ENCODE measurements at regions not wholly inside any gene's neighbourhood (a gene's known extent, or its start where the extent isn't known, plus 50 kb on each side); places are given as distances from the start of the nearest gene placed in this dataset.

DNA sequence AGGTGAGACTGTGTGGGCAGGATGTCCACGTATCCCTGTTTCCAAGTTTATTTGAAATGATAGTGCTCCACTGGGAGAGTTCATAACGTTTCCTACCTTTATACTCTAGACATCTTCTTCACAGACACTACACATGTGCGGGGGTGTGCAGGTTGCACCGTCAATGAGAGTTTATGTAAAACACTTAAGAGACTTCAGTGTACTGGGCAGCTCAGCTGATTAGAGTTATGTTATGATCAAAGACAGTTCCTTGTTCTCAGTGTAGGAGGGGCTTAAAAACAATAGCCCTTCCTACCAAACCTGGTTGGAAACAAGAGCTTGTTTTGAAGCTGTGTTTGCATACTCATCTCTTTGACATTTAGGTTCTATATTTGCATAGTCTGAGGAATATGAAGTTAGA lies 326.9 kb upstream of the AGA start:
- DNase-seq (no peak), ATAC-seq (no peak)
- intact Hi-C loops (cut with DNase I): no loop called here
- Histone ChIP-seq H3K4me1 (no peaks in the 10 kb centered on the region), H3K27ac (no peak overlapping the region), H3K4me3 (no peak overlapping the region), H3K36me3 (no peaks in the 10 kb centered on the region), H3K9me3 (no peaks in the 10 kb centered on the region), H3K27me3 (no peaks in the 10 kb centered on the region)
- TF ChIP-seq, protein P1, sequence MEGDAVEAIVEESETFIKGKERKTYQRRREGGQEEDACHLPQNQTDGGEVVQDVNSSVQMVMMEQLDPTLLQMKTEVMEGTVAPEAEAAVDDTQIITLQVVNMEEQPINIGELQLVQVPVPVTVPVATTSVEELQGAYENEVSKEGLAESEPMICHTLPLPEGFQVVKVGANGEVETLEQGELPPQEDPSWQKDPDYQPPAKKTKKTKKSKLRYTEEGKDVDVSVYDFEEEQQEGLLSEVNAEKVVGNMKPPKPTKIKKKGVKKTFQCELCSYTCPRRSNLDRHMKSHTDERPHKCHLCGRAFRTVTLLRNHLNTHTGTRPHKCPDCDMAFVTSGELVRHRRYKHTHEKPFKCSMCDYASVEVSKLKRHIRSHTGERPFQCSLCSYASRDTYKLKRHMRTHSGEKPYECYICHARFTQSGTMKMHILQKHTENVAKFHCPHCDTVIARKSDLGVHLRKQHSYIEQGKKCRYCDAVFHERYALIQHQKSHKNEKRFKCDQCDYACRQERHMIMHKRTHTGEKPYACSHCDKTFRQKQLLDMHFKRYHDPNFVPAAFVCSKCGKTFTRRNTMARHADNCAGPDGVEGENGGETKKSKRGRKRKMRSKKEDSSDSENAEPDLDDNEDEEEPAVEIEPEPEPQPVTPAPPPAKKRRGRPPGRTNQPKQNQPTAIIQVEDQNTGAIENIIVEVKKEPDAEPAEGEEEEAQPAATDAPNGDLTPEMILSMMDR (IDR thresholded peaks at IDR 0.05): no peak

DNA sequence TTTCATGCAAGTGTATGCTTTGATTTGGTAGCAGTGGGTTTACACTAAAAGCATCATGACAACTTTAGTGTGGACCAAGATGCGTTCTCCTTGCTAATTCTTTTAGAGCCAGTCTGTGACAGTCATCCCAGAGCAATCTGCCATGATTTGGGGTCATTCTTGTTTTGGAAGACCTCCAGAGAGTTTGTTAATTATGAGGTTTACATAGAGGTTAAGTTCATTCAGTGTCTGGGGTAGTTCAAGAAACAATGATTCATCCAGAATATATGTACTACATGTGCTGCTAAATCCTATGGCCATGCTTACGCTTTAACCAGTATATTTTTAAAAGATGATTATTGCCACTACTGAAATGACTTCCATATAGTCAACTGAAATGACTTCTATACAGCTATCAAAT lies 328.5 kb upstream of the AGA start:
- DNase-seq (no peak), ATAC-seq (no peak)
- intact Hi-C loops (cut with DNase I): no loop called here
- Histone ChIP-seq H3K27me3 (no peaks in the 10 kb centered on the region), H3K4me3 (no peak overlapping the region), H3K36me3 (no peaks in the 10 kb centered on the region), H3K9me3 (no peaks in the 10 kb centered on the region), H3K27ac (no peak overlapping the region), H3K4me1 (no peaks in the 10 kb centered on the region)
- TF ChIP-seq, protein P1 (IDR thresholded peaks at IDR 0.05): no peak

DNA sequence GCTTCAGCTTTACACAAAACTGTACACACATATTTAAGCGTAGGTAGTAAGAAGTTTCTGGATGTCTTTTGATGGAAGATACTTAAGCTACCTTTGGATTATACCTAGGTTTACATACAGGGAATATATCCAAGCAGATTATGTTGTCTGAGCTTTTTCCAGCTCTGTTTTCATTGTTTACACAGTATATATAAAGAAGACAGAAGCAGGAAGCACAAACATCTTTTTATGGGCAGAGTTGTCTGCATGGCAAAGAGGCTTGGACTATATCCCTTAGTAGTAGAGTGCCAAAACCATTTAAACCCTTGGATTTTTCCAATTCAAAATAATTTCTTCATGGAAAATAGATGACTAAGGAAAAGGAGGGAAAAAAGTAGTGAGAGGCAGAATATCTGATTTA lies 329.4 kb upstream of the AGA start:
- intact Hi-C loops (cut with DNase I): no loop called here
- DNase-seq: no peak
- no peaks in the 10 kb centered on the region for H3K27me3 ChIP-seq
- H3K36me3 ChIP-seq: no peaks in the 10 kb centered on the region
- no peak overlapping the region for H3K4me3 ChIP-seq
- ATAC-seq: no peak
- no peak overlapping the region for H3K27ac ChIP-seq
- H3K4me1 ChIP-seq: no peaks in the 10 kb centered on the region
- H3K9me3 ChIP-seq: no peaks in the 10 kb centered on the region
- TF ChIP-seq, protein P1 (IDR thresholded peaks at IDR 0.05): no peak

DNA sequence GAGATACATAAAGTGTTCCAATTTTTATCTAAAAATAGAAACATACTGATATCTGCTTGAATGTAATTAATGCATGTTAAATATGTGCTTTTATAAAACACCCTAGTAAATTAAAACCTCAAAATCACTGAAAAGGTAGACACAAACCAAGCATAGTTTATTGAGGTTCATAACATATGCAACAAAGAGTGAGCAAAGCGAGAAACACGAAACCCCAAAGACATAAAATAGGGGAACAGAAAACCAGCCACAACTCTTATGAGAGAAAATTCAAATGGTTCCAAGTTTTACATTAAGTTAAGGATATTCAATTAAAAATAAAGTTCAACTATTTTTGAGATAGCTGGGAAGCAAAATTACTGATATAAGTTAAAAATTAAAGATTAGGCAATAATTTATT lies 336.4 kb upstream of the AGA start:
- H3K36me3 ChIP-seq: no peaks in the 10 kb centered on the region
- H3K4me3 ChIP-seq: no peak overlapping the region
- H3K4me1 ChIP-seq: no peaks in the 10 kb centered on the region
- TF ChIP-seq, protein P1 (IDR thresholded peaks at IDR 0.05): no peak
- no peak overlapping the region for H3K27ac ChIP-seq
- no peaks in the 10 kb centered on the region for H3K27me3 ChIP-seq
- no peak for ATAC-seq
- intact Hi-C loops (cut with DNase I): no loop called here
- DNase-seq: no peak
- H3K9me3 ChIP-seq: peaks cover 0 to 14% of the 10 kb centered on the region in 2 donors

DNA sequence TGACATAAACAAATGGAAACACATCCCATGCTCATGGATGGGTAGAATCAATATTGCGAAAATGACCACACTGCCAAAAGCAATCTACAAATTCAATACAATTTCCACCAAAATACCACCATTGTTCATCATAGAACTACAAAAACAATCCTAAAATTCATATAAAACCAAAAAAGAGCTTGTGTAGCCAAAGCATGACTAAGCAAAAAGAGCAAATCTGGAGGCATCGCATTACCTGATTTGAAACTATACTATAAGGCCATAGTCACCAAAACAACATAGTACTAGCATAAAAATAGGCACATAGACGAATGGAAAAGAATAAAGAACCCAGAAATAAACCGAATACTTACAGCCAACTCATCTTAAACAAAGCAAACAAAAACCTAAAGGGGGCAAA lies 342.8 kb upstream of the AGA start:
- DNase-seq: no peak
- Histone ChIP-seq H3K27ac (no peak overlapping the region), H3K4me1 (no peaks in the 10 kb centered on the region), H3K4me3 (no peak overlapping the region), H3K9me3 (peaks cover 0 to 14% of the 10 kb centered on the region in 2 donors), H3K27me3 (no peaks in the 10 kb centered on the region), H3K36me3 (no peaks in the 10 kb centered on the region)
- ATAC-seq: no peak
- TF ChIP-seq, protein P1 (IDR thresholded peaks at IDR 0.05): no peak
- intact Hi-C loops (cut with DNase I): no loop called here
